ENCODE measurements at regions not wholly inside any gene's neighbourhood (a gene's known extent, or its start where the extent isn't known, plus 50 kb on each side); places are given as distances from the start of the nearest gene placed in this dataset.
"Not testable (repeated sequence)": the region's sequence is repeated elsewhere in the genome, so short reads cannot be mapped to it uniquely, and the experiment has no call there.

- no peak for DNase-seq (ENCODE audit: low read depth in 2 of 2)
Observed at GRCh38 chr11:71127806-71128205, 124.6 kb downstream of the SHANK2 start.

GRCh38 chr11:71126401-71126800 is 126.0 kb downstream of the SHANK2 start:
- not testable (repeated sequence) for DNase-seq (ENCODE audit: low read depth in 2 of 2)

- no peak for DNase-seq (ENCODE audit: low read depth in 2 of 2)
Observed at GRCh38 chr11:71125150-71125549, 127.2 kb downstream of the SHANK2 start.

GRCh38 chr11:71124127-71124526 is 128.2 kb downstream of the SHANK2 start:
- no peak for DNase-seq (ENCODE audit: low read depth in 2 of 2)

GRCh38 chr11:71120471-71120896 is 131.9 kb downstream of the SHANK2 start:
- no peak for DNase-seq (ENCODE audit: low read depth in 2 of 2)

GRCh38 chr11:71119656-71120269 is 132.6 kb downstream of the SHANK2 start:
- DNase-seq (ENCODE audit: low read depth in 2 of 2), result no peak

GRCh38 chr11:71118671-71119250 is 133.6 kb downstream of the SHANK2 start:
- no peak for DNase-seq (ENCODE audit: low read depth in 2 of 2)

GRCh38 chr11:71117311-71117710 is 135.1 kb downstream of the SHANK2 start:
- no peak for DNase-seq (ENCODE audit: low read depth in 2 of 2)

- DNase-seq (ENCODE audit: low read depth in 2 of 2), result no peak
Observed at GRCh38 chr11:71116693-71117040, 135.7 kb downstream of the SHANK2 start.

GRCh38 chr11:71115770-71116692 is 136.3 kb downstream of the SHANK2 start:
- DNase-seq (ENCODE audit: low read depth in 2 of 2), result no peak

GRCh38 chr11:71114124-71114851 is 138.1 kb downstream of the SHANK2 start:
- no peak for DNase-seq (ENCODE audit: low read depth in 2 of 2)

- no peak for DNase-seq (ENCODE audit: low read depth in 2 of 2)
Observed at GRCh38 chr11:71112990-71113389, 139.4 kb downstream of the SHANK2 start.

GRCh38 chr11:71112454-71112853 is 139.9 kb downstream of the SHANK2 start:
- no peak for DNase-seq (ENCODE audit: low read depth in 2 of 2)

GRCh38 chr11:71109586-71109985 is 142.8 kb downstream of the SHANK2 start:
- DNase-seq (ENCODE audit: low read depth in 2 of 2), result no peak

GRCh38 chr11:71109186-71109585 is 143.2 kb downstream of the SHANK2 start:
- DNase-seq (ENCODE audit: low read depth in 2 of 2), result no peak

GRCh38 chr11:71108013-71108865 is 144.1 kb downstream of the SHANK2 start:
- DNase-seq (ENCODE audit: low read depth in 2 of 2), result no peak

- no peak for DNase-seq (ENCODE audit: low read depth in 2 of 2)
Observed at GRCh38 chr11:71106671-71107070, 145.7 kb downstream of the SHANK2 start.

GRCh38 chr11:71103266-71103665 is 149.1 kb downstream of the SHANK2 start:
- no peak for DNase-seq (ENCODE audit: low read depth in 2 of 2)

- DNase-seq (ENCODE audit: low read depth in 2 of 2), result no peak
Observed at GRCh38 chr11:71102251-71102995, 150.0 kb downstream of the SHANK2 start.

- DNase-seq (ENCODE audit: low read depth in 2 of 2), result no peak
Observed at GRCh38 chr11:71101606-71102005, 150.8 kb downstream of the SHANK2 start.

All from fibroblast of skin of left quadriceps (primary cell).